GM23338 (cell line): ENCODE measurements at regions not wholly inside any gene's neighbourhood (a gene's known extent, or its start where the extent isn't known, plus 50 kb on each side); places are given as distances from the start of the nearest gene placed in this dataset.

Source experiments
- ATAC-seq: fragments of 200-7000 bp; cut with Tn5 transposase; 3 replicates; pipeline ENCODE4 v1.9.1; 2020
- DNase-seq: peaks from one replicate; pipeline ENCODE4 v3.0.0-alpha.2; 2015; ENCODE audit warnings: low spot score
- H2AFZ ChIP-seq: fragments of 200-600 bp; sonication (generic); 2 replicates; pipeline ENCODE4 v1.8.0; 2016; ENCODE audit warnings: antibody characterized with exemption, mild to moderate bottlenecking, moderate library complexity
- H3F3A ChIP-seq: fragments of 200-600 bp; sonication (generic); replicated peaks from 2 replicates; pipeline ENCODE4 v1.8.0; 2017; ENCODE audit warnings: antibody characterized with exemption, mixed run types, low read depth
- H3K27ac ChIP-seq: fragments of 200-600 bp; sonication (generic); 2 replicates; pipeline ENCODE4 v1.6.1; 2016; ENCODE audit warnings: low read depth
- H3K27me3 ChIP-seq: fragments of 200-600 bp; sonication (generic); 2 replicates; pipeline ENCODE4 v1.8.0; 2016; ENCODE audit warnings: mild to moderate bottlenecking, mixed run types, moderate library complexity; ENCODE audit not compliant: insufficient read depth
- H3K36me3 ChIP-seq: fragments of 200-600 bp; sonication (generic); 2 replicates; pipeline ENCODE4 v1.8.0; 2016; ENCODE audit warnings: mild to moderate bottlenecking; ENCODE audit not compliant: insufficient read depth
- H3K4me1 ChIP-seq: fragments of 200-600 bp; sonication (generic); 2 replicates; pipeline ENCODE4 v1.8.0; 2016; ENCODE audit warnings: mild to moderate bottlenecking, moderate library complexity; ENCODE audit not compliant: insufficient read depth
- H3K4me2 ChIP-seq: fragments of 200-600 bp; sonication (generic); 2 replicates; pipeline ENCODE4 v1.7.1; 2017; ENCODE audit warnings: mixed run types
- H3K4me3 ChIP-seq: fragments of 200-600 bp; sonication (generic); 2 replicates; pipeline ENCODE4 v1.6.1; 2016; ENCODE audit warnings: mixed run types
- H3K79me2 ChIP-seq: fragments of 200-600 bp; sonication (generic); replicated peaks from 2 replicates; pipeline ENCODE4 v1.8.0; 2017; ENCODE audit warnings: mild to moderate bottlenecking; ENCODE audit not compliant: insufficient read depth
- H3K9me2 ChIP-seq: fragments of 200-600 bp; sonication (generic); 2 replicates; pipeline ENCODE4 v1.8.0; 2017; ENCODE audit not compliant: insufficient read depth
- H4K20me1 ChIP-seq: fragments of 200-600 bp; sonication (generic); replicated peaks from 2 replicates; pipeline ENCODE4 v1.8.0; 2017; ENCODE audit warnings: mild to moderate bottlenecking; ENCODE audit not compliant: insufficient read depth
- H3K27ac Mint-ChIP-seq: 2 replicates; pipeline ENCODE4 v1.8.0; 2020; ENCODE audit warnings: inconsistent platforms, mild to moderate bottlenecking, moderate library complexity, mixed read lengths
- H3K27me3 Mint-ChIP-seq: 3 replicates; pipeline ENCODE4 v1.8.0; 2022; ENCODE audit warnings: low read depth, mild to moderate bottlenecking, moderate library complexity, mixed read lengths, inconsistent platforms; ENCODE audit not compliant: insufficient read depth, poor library complexity
- H3K36me3 Mint-ChIP-seq: 3 replicates; pipeline ENCODE4 v1.8.0; 2021; ENCODE audit warnings: low read depth, mild to moderate bottlenecking, inconsistent platforms, moderate library complexity, mixed read lengths
- H3K4me1 Mint-ChIP-seq: 3 replicates; pipeline ENCODE4 v1.8.0; 2020; ENCODE audit warnings: mild to moderate bottlenecking, inconsistent platforms, mixed read lengths
- H3K4me3 Mint-ChIP-seq: 3 replicates; pipeline ENCODE4 v1.8.0; 2021; ENCODE audit warnings: moderate library complexity, mild to moderate bottlenecking, inconsistent platforms, mixed read lengths
- H3K9me3 Mint-ChIP-seq: 3 replicates; pipeline ENCODE4 v1.8.0; 2020; ENCODE audit warnings: moderate library complexity, mild to moderate bottlenecking, inconsistent platforms, mixed read lengths
- EZH2 ChIP-seq: fragments of 200-600 bp; sonication (generic); IDR thresholded peaks from one replicate; pipeline ENCODE4 v1.8.0; 2017; ENCODE audit warnings: antibody characterized with exemption, mild to moderate bottlenecking, low read depth; ENCODE audit not compliant: unreplicated experiment
- EZH2phosphoT487 ChIP-seq: fragments of 200-600 bp; sonication (generic); IDR thresholded peaks from one replicate; pipeline ENCODE4 v1.8.1; 2018; ENCODE audit warnings: antibody characterized with exemption; ENCODE audit not compliant: unreplicated experiment
- NANOG ChIP-seq: IDR thresholded peaks from 2 replicates; pipeline ENCODE4 v1.6.1; 2016; ENCODE audit warnings: antibody characterized with exemption, borderline replicate concordance
- STAT1 ChIP-seq: IDR thresholded peaks from one replicate; pipeline ENCODE4 v1.6.1; 2016; ENCODE audit warnings: antibody characterized with exemption; ENCODE audit not compliant: unreplicated experiment
- ZNF114 ChIP-seq: fragments of 250-450 bp; sonication (Bioruptor Pico); IDR thresholded peaks from 2 replicates; pipeline ENCODE4 v1.5.0; 2020; ENCODE audit warnings: mild to moderate bottlenecking, moderate library complexity
- ZNF331 ChIP-seq: fragments of 250-450 bp; sonication (Bioruptor Pico); IDR thresholded peaks from 2 replicates; pipeline ENCODE4 v1.5.0; 2020; ENCODE audit warnings: low read depth, mild to moderate bottlenecking, moderate library complexity
- ZNF462 ChIP-seq: fragments of 250-450 bp; sonication (Bioruptor Pico); IDR thresholded peaks from 2 replicates; pipeline ENCODE4 v1.5.0; 2020; ENCODE audit warnings: mild to moderate bottlenecking, moderate library complexity
- TF ChIP-seq, protein P1 (sequence below): IDR thresholded peaks from one replicate; pipeline ENCODE4 v1.6.1; 2018; ENCODE audit warnings: antibody characterized with exemption; ENCODE audit not compliant: unreplicated experiment

GRCh38 chr4:71243091-71243833 is 95.6 kb upstream of the SLC4A4 start:
- Histone ChIP-seq H3K4me1 (no peaks in the 10 kb centered on the region), H3K27ac (no peak overlapping the region), H3K36me3 (no peaks in the 10 kb centered on the region), H4K20me1 (no peaks in the 10 kb centered on the region), H3K27me3 (no peaks in the 10 kb centered on the region), H3K79me2 (no peaks in the 10 kb centered on the region), H3K9me2 (no peaks in the 10 kb centered on the region), H3K4me2 (no peak overlapping the region), H3F3A (no peaks in the 10 kb centered on the region), H3K4me3 (no peak overlapping the region), H2AFZ (no peak overlapping the region)
- Mint-ChIP-seq H3K27me3 (peaks cover 3% of the 10 kb centered on the region), H3K36me3 (no peaks in the 10 kb centered on the region), H3K9me3 (no peaks in the 10 kb centered on the region), H3K4me3 (no peak overlapping the region), H3K27ac (no peak overlapping the region), H3K4me1 (0 out of 3 replicates have a peak, but pooled peaks cover 4% of the 10 kb centered on the region)
- DNase-seq (no peak), ATAC-seq (no peak)
- TF ChIP-seq NANOG: no peak
- no peak for TF ChIP-seq ZNF331 (CRISPR knock-in tag)
- no peak for TF ChIP-seq ZNF114
- no peak for TF ChIP-seq EZH2
- no peak for TF ChIP-seq STAT1
- TF ChIP-seq EZH2phosphoT487: no peak
- TF ChIP-seq, protein P1, sequence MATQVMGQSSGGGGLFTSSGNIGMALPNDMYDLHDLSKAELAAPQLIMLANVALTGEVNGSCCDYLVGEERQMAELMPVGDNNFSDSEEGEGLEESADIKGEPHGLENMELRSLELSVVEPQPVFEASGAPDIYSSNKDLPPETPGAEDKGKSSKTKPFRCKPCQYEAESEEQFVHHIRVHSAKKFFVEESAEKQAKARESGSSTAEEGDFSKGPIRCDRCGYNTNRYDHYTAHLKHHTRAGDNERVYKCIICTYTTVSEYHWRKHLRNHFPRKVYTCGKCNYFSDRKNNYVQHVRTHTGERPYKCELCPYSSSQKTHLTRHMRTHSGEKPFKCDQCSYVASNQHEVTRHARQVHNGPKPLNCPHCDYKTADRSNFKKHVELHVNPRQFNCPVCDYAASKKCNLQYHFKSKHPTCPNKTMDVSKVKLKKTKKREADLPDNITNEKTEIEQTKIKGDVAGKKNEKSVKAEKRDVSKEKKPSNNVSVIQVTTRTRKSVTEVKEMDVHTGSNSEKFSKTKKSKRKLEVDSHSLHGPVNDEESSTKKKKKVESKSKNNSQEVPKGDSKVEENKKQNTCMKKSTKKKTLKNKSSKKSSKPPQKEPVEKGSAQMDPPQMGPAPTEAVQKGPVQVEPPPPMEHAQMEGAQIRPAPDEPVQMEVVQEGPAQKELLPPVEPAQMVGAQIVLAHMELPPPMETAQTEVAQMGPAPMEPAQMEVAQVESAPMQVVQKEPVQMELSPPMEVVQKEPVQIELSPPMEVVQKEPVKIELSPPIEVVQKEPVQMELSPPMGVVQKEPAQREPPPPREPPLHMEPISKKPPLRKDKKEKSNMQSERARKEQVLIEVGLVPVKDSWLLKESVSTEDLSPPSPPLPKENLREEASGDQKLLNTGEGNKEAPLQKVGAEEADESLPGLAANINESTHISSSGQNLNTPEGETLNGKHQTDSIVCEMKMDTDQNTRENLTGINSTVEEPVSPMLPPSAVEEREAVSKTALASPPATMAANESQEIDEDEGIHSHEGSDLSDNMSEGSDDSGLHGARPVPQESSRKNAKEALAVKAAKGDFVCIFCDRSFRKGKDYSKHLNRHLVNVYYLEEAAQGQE: no peak
- TF ChIP-seq ZNF462: no peak
